HG02610 (cell line): ENCODE measurements at regions not wholly inside any gene's neighbourhood (a gene's known extent, or its start where the extent isn't known, plus 50 kb on each side); places are given as distances from the start of the nearest gene placed in this dataset.

Experiments used
- ATAC-seq: cut with Tn5 transposase; IDR thresholded peaks from one replicate; pipeline ENCODE4 v1.9.1; 2021; ENCODE audit warnings: mild to moderate bottlenecking, moderate library complexity; ENCODE audit not compliant: unreplicated experiment

DNA sequence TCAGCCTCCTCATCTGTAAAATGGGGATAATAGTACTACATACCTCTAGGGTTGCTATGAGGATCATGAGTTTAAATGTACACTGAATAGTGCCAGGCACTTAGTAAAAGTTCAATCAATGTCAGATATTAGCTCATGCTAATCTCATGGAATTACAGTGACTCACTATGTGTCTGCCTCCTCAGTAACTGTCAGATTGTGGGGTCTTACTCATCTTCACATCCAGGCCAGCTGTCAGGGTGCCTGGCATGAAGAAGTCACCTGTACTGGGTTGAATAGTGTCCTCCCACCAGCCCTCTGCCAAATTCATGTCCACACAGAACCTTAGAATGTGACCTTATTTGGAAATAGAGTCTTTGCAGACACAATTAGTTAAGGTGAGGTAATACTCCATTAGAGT is 54.3 kb upstream of the STIM2 start:
- ATAC-seq, result no peak

DNA sequence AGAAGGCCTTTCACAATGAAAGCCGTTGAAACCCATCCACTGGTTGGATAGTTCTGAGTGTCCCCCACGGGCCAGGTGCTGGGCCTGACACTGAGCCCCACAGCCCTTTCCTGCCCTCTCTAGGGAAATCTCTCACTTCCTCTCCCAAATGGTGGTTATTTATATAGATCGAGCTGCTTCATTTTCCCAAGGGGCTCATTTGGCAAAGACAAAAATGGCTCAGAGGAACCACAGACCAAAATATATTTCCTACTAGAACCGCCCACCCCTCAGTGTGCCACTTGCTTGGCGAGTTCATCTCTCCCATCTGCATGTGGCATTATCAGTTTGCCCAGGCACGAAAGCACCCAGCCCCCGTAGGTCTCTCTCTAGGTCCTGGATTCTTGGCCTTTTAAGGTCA is 53.3 kb upstream of the STIM2 start:
- peak; percentile 45 for ATAC-seq

DNA sequence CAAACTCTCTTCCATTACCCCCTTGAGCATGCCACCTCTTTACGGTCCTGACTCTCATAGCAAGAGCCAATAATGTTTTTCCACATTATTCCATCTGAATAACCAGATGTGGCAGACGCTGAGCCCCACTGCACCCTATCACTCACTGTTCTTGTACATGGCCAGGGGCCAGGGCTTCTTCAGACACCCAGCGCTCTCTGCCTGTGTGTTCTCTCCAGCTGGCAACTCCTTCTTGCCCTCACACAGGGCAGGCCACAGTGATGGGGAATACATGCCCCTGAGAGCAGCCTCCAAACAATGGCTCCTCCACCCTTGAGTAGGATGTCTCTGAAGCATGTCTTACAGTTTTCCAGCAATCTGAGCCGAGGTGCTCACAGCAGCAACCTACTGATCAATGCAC is 50.8 kb upstream of the STIM2 start:
- ATAC-seq, result no peak
